K562 (cell line): ENCODE measurements at regions not wholly inside any gene's neighbourhood (a gene's known extent, or its start where the extent isn't known, plus 50 kb on each side); places are given as distances from the start of the nearest gene placed in this dataset.

Experiments used
- CBX2 ChIP-seq: fragments of 200-600 bp; sonication (generic); IDR thresholded peaks from one replicate; pipeline ENCODE4 v1.6.1; 2012; ENCODE audit warnings: mild to moderate bottlenecking, low read length, inconsistent platforms; ENCODE audit not compliant: insufficient read depth, poor library complexity, severe bottlenecking
- FOXK1 ChIP-seq: sonication (generic); formaldehyde crosslinking; IDR thresholded peaks from 2 replicates; pipeline ENCODE4 v1.8.0; 2022; ENCODE audit warnings: missing genetic modification reagents, mild to moderate bottlenecking, borderline replicate concordance

GRCh38 chr6:40037271-40037670, 103.0 kb upstream of the MOCS1 start:
- no peak for TF ChIP-seq FOXK1 (CRISPR knock-in tag)
- no peak for TF ChIP-seq CBX2
